Panc1 (cell line): ENCODE measurements at regions not wholly inside any gene's neighbourhood (a gene's known extent, or its start where the extent isn't known, plus 50 kb on each side); places are given as distances from the start of the nearest gene placed in this dataset.

Experiments used
- ATAC-seq: fragments of 200-7000 bp; cut with Tn5 transposase; 2 replicates; pipeline ENCODE4 v1.9.1; 2020; ENCODE audit warnings: mild to moderate bottlenecking, moderate library complexity
- BruUV-seq: library from RNA; stranded (reverse); fragments of 400-500 nt; replicated peaks from 2 replicates; lab custom pipeline; 2021; lab: Mats Ljungman, UMichigan
- CTCF ChIA-PET: fragments of 300-600 bp; sonication (Branson Sonifier 250); formaldehyde crosslinking; loops from one replicate; lab custom pipeline; 2022; ENCODE audit warnings: antibody characterized with exemption; lab: Charles Lee
- POLR2A ChIA-PET: fragments of 300-600 bp; sonication (Branson Sonifier 250); formaldehyde crosslinking; loops from one replicate; lab custom pipeline; 2022; ENCODE audit warnings: antibody characterized with exemption; lab: Charles Lee
- DNase-seq: peaks from one replicate; pipeline ENCODE4 v3.0.0-alpha.2; 2010; ENCODE audit warnings: low read depth, low spot score
- H3K27ac ChIP-seq: 2 replicates; pipeline ENCODE4 v1.5.1; 2011; ENCODE audit warnings: mild to moderate bottlenecking, low read length, inconsistent platforms
- H3K27me3 ChIP-seq: fragments of 200-500 bp; sonication (Bioruptor generic); 2 replicates; pipeline ENCODE4 v1.6.0; 2014; ENCODE audit warnings: low read length, inconsistent platforms; ENCODE audit not compliant: control insufficient read depth, insufficient read depth
- H3K36me3 ChIP-seq: fragments of 200-500 bp; sonication (Bioruptor generic); 2 replicates; pipeline ENCODE4 v1.5.1; 2014; ENCODE audit warnings: inconsistent platforms, mild to moderate bottlenecking, low read length, moderate library complexity; ENCODE audit not compliant: control insufficient read depth, insufficient read depth
- H3K4me1 ChIP-seq: 2 replicates; pipeline ENCODE4 v1.5.1; 2011; ENCODE audit warnings: inconsistent platforms, mild to moderate bottlenecking, low read length, moderate library complexity; ENCODE audit not compliant: control insufficient read depth, insufficient read depth
- H3K4me3 ChIP-seq, 2 experiments: 2 replicates each; pipeline ENCODE4 v1.5.1; 2011 to 2012; ENCODE audit warnings: low read depth in 2 of 2, low read length in 2 of 2, mild to moderate bottlenecking in 2 of 2, inconsistent platforms in 1 of 2, moderate library complexity in 1 of 2
- H3K9me3 ChIP-seq: fragments of 200-500 bp; sonication (Bioruptor generic); 2 replicates; pipeline ENCODE4 v1.5.1; 2014; ENCODE audit warnings: low read depth, mild to moderate bottlenecking, inconsistent platforms, low read length, moderate library complexity; ENCODE audit not compliant: control insufficient read depth, insufficient read depth
- CTCF ChIP-seq: fragments of 450-650 bp; IDR thresholded peaks from 2 replicates; pipeline ENCODE4 v1.5.1; 2017; ENCODE audit warnings: mild to moderate bottlenecking
- POLR2AphosphoS5 ChIP-seq: IDR thresholded peaks from 2 replicates; pipeline ENCODE4 v1.6.1; 2012; ENCODE audit warnings: mild to moderate bottlenecking, low read depth, low read length, moderate library complexity
- REST ChIP-seq, 2 experiments: IDR thresholded peaks; 2 replicates each; pipeline ENCODE4 v1.6.1; 2011 to 2012; ENCODE audit warnings: low read depth in 2 of 2, control low read depth in 1 of 2, low read length in 1 of 2, mild to moderate bottlenecking in 1 of 2, moderate library complexity in 1 of 2; ENCODE audit not compliant: insufficient read depth in 1 of 2
- SIN3A ChIP-seq: IDR thresholded peaks from 2 replicates; pipeline ENCODE4 v1.6.1; 2012; ENCODE audit warnings: low read depth, mild to moderate bottlenecking, low read length, moderate library complexity, borderline replicate concordance; ENCODE audit not compliant: insufficient read depth
- TCF7L2 ChIP-seq: IDR thresholded peaks from 2 replicates; pipeline ENCODE4 v1.6.1; 2011; ENCODE audit warnings: mild to moderate bottlenecking, low read depth, low read length, inconsistent platforms
- in situ Hi-C: cut with HindIII; loops from 2 replicates; pipeline ENCODE4 v1.10.0; 2016; ENCODE audit warnings: low sequenced_read_pairs, low pct_unique_long_range_greater_than_20kb
- intact Hi-C: fragments of 100-400 bp; cut with micrococcal nuclease; formaldehyde crosslinking; loops from one replicate; pipeline ENCODE4 v1.10.0; 2022; ENCODE audit not compliant: unreplicated experiment

- in situ Hi-C loops (no loop called here), intact Hi-C loops (no loop called here)
- no peak for ATAC-seq
- Histone ChIP-seq H3K4me1 (no peaks in the 10 kb centered on the region), H3K9me3 (no peaks in the 10 kb centered on the region), H3K4me3 (no peak overlapping the region), H3K27ac (no peak overlapping the region), H3K36me3 (no peaks in the 10 kb centered on the region), H3K27me3 (no peaks in the 10 kb centered on the region)
- POLR2A ChIA-PET, result no interaction called here
- no peak for DNase-seq
- CTCF ChIA-PET, result no interaction called here
- TF ChIP-seq CTCF, result no peak
- TF ChIP-seq SIN3A, result no peak
- no peak for TF ChIP-seq POLR2AphosphoS5
- no peak for TF ChIP-seq REST (IDR thresholded peaks at IDR 0.05; ENCODE audit: insufficient read depth in 1 of 2, low read depth in 2 of 2, low read length in 1 of 2)
- no peak for TF ChIP-seq TCF7L2
- no TSS peak for BruUV-seq
Measured at GRCh38 chr14:23804817-23805216, 148.8 kb upstream of the DHRS4 start.

- no TSS peak for BruUV-seq
- H3K9me3 ChIP-seq, result no peaks in the 10 kb centered on the region
- H3K27ac ChIP-seq, result no peak overlapping the region
- no peaks in the 10 kb centered on the region for H3K4me1 ChIP-seq
- ATAC-seq, result no peak
- TF ChIP-seq POLR2AphosphoS5 (no peak), REST (IDR thresholded peaks at IDR 0.05; ENCODE audit: insufficient read depth in 1 of 2, low read depth in 2 of 2, low read length in 1 of 2) (no peak), TCF7L2 (no peak), CTCF (no peak), SIN3A (no peak)
- in situ Hi-C loops (no loop called here), intact Hi-C loops (no loop called here)
- no peaks in the 10 kb centered on the region for H3K36me3 ChIP-seq
- H3K4me3 ChIP-seq, result no peak overlapping the region
- no peaks in the 10 kb centered on the region for H3K27me3 ChIP-seq
- ChIA-PET POLR2A (no interaction called here), CTCF (no interaction called here)
- no peak for DNase-seq
Measured at GRCh38 chr14:23805761-23806160, 147.8 kb upstream of the DHRS4 start.
